ENCODE measurements at regions not wholly inside any gene's neighbourhood (a gene's known extent, or its start where the extent isn't known, plus 50 kb on each side); places are given as distances from the start of the nearest gene placed in this dataset.
"Not testable (repeated sequence)": the region's sequence is repeated elsewhere in the genome, so short reads cannot be mapped to it uniquely, and the experiment has no call there.

DNA sequence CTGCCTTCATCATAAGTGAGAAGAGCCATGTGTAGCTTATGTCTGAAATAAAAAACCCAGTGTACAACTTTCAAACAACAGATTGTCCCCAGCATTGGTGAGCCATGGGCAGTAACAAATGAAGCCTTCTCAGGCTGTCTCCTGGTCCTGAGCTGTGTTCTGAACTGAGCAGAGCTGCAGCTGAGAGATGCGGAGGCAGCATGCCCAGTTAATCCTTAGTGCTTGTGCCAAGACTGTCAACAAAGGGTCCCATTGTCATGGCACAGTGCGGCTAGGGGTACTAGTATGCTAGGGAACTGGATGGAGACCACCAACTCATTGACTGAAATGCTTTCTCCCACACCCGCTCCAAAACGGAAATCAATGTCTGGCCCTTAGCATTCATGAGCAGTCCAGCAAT, 154.3 kb downstream of the RMST start:
- peak; percentile 79 for DNase-seq (ENCODE audit: low spot score)

DNA sequence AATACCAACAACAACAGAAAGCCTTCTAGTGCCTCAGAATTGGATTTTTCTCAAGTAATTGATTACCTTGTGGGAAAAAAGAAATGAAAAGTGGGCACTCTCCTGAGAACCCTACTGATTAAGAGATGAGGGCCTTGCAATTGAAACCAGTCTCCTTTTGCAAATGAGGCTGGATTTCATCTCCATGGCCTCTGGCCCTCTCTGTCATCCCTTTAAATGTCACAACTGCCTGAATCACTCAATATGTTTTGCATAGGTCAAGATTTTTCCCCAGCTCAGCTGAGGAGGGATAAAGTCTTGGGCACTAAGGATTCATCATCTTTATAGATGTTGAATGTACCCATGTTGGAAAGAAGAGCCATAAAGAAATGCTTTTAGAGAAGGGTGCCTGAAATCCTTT, 166.4 kb downstream of the RMST start:
- DNase-seq (ENCODE audit: low spot score) = no peak

GRCh38 chr12:97629382-97629781, 166.8 kb downstream of the RMST start:
- no peak for DNase-seq (ENCODE audit: low spot score)

DNA sequence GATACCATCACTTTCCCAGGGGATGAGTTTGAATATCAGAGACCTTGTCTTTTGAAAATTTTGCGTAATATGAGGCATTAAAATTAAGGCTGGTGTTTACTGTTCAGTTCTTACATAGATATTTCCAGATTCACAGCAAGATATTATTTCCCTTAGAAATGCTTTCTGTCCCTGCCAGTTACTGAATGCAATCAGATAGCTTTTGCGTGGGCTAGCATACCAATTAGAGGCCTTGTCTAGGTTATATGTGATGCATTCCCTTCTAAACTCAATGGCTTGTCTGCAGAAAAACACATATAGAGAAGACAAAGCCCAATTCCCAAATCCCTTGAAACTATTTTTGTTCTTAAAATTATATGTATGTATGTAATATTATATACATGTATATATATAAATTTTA, 167.8 kb downstream of the RMST start:
- no peak for DNase-seq (ENCODE audit: low spot score)

DNA sequence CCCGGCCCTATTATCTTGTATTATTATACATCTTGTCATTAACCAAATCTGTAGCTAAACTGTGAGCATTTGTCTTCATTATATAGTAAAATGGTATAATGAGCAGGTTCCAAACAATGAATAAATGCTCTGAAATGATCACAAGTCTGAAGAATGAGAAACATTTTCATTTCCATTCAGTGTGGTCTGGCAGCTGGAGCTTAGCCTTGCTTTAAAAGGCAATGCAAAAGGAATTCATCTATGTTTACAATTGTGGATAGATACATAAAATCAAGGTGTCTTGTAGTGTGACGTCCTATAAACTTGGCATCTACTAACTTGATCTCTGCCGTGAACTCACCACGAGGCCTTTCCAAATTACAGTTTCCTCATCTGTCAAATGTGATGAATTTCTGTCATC, 168.3 kb downstream of the RMST start:
- no peak for DNase-seq (ENCODE audit: low spot score)

DNA sequence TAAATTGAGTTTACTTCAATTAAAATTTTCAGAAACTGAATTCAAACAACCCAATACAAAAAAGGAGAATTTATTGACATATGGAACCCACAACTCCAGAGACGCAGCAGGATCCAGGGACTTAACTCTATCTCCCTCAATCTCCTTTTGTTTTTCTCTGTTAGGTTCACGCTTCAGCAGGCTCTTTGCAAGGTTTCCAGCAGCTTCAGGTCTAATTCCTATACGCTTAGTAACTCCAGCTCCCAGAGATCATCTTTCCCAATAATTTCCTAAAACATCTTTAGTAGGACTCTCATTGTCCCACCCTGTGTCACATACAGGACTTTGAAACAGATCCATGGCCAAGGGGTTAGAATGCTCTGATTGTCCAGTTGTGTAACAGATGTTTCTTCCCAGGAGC, 175.2 kb downstream of the RMST start:
- DNase-seq (ENCODE audit: low spot score) = no peak

DNA sequence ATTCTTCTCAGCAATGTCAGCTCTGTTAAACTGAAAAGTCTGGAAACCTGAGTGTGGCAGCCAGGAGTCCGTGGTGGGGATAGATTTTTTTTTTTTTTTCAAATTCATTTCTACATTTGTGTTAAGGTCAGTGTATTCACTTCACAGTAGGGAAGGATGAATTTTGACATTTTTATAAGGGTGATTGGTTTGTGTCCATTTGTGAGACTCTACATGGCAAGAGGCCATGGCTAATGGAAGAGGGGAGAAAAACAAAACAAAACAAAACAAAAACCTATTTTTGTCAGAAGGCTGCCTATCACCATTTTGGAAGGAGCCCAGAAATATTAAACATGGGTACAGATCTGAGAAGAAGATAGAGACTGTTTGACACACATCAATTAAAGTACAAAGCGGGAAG, 176.1 kb downstream of the RMST start:
- no peak for DNase-seq (ENCODE audit: low spot score)

- DNase-seq (ENCODE audit: low spot score) = no peak
These were observed 177.1 kb downstream of the RMST start for GRCh38 chr12:97639702-97640101.

GRCh38 chr12:97640826-97641225, 178.2 kb downstream of the RMST start:
- DNase-seq (ENCODE audit: low spot score) = no peak

DNA sequence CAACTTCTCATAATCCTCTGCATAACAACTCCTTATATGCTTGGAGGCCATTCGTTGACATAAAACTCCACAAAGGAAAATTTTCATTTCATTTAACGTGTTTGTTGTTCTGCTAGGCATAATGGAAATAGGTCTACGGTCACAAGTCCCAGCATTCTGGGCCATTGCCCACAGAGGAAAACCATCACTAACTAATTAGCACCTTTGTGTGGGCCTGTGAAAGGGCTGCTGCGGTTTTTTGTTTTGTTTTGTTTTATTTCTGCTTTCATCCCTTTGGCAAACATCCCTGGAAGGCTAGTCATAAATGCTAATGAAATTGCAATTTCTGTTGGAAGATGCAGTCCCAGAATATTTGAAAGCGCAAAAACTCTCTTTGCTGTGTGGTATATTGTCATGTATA, 180.3 kb downstream of the RMST start:
- DNase-seq (ENCODE audit: low spot score) = no peak

DNA sequence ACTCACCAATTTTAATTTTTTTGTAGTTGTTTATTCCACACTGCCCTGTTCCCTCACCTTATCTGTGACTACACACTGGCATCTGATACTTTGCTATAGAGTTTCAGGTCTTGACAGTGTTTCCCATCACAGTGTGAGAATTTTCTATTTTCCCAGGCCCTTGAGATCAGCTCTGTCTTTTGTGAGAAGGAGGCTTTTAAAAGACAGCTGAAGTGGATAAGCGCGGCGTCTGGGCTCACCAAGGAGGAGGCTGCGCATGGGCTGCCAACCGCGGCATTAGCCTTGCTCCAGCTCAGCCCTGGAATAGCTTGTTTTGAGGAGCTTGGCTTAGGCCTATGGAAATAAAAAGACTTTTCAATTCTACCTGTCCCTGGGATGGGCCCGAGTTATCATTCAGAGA, 181.3 kb downstream of the RMST start:
- no peak for DNase-seq (ENCODE audit: low spot score)

- no peak for DNase-seq (ENCODE audit: low spot score)
These were observed 183.1 kb downstream of the RMST start for GRCh38 chr12:97645726-97646125.

DNA sequence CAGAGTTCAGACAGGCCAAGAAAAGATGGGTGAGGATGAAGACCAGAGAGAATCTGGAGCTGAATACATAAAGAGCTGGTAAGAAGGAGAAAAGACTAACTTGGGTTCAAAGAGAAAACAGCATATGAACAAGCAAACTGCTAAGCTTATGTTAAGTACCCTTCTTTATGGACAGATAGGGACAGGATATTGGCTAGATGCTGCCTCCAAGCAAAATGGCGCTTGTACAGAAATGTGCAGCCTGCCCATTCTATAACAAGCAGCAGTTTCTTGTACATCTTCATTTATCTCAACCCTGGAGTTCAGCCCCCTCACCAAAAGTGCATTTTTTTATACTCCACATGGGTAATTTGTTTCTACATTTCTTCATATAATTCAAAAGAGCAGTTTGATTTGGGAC, 184.5 kb downstream of the RMST start:
- no peak for DNase-seq (ENCODE audit: low spot score)

GRCh38 chr12:97650242-97650641, 187.6 kb downstream of the RMST start:
- no peak for DNase-seq (ENCODE audit: low spot score)

DNA sequence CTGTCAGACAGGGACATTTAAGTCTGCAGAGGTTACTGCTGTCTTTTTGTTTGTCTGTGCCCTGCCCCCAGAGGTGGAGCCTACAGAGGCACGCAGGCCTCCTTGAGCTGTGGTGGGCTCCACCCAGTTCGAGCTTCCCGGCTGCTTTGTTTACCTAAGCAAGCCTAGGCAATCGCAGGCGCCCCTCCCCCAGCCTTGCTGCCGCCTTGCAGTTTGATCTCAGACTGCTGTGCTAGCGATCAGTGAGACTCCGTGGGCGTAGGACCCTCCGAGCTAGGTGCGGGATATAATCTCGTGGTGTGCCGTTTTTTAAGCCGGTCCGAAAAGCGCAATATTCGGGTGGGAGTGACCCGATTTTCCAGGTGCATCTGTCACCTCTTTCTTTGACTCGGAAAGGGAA, 193.9 kb downstream of the RMST start:
- DNase-seq (ENCODE audit: low spot score) = not testable (repeated sequence)

DNA sequence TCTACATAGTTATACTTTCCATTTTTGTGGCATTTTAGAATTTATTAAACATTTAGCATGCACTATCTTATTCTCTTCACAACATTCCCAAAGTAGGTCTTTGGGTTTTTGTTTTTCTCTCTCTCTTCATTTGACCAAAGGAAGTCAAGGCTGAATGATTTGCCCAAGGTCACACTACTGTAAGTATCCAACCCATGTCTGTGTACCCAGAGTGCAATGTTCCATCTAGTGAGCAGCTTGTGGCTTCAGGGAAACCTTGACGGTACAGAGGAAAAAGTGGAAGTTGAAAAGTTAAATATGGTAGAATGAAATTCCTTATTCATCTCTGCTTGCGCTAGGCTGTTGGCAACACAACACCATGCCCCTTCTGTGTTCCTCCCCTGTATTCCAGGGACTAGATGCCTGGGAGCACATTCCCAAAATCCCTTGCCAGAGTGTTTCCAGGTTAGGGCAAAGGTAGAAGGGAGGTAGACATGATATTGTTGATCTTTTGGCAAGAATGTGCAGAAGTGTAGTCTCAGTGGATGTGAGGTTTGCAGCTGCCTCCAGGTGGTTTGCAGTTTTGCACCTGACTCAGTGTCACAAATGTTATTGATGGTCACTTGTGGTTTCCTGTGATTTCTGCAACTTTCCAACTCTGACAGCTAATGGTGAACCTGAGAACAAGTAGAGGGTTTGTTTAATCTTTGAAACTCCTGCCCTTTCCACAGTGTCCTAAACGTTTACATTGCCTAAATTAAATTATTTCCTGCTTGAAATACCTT, 196.7 kb downstream of the RMST start:
- no peak for DNase-seq (ENCODE audit: low spot score)

GRCh38 chr12:97666263-97666662, 203.7 kb downstream of the RMST start:
- no peak for DNase-seq (ENCODE audit: low spot score)

- no peak for DNase-seq (ENCODE audit: low spot score)
These were observed 210.3 kb downstream of the RMST start for GRCh38 chr12:97672870-97673269.

- DNase-seq (ENCODE audit: low spot score) = no peak
These were observed 218.1 kb downstream of the RMST start for GRCh38 chr12:97680751-97681150.

DNA sequence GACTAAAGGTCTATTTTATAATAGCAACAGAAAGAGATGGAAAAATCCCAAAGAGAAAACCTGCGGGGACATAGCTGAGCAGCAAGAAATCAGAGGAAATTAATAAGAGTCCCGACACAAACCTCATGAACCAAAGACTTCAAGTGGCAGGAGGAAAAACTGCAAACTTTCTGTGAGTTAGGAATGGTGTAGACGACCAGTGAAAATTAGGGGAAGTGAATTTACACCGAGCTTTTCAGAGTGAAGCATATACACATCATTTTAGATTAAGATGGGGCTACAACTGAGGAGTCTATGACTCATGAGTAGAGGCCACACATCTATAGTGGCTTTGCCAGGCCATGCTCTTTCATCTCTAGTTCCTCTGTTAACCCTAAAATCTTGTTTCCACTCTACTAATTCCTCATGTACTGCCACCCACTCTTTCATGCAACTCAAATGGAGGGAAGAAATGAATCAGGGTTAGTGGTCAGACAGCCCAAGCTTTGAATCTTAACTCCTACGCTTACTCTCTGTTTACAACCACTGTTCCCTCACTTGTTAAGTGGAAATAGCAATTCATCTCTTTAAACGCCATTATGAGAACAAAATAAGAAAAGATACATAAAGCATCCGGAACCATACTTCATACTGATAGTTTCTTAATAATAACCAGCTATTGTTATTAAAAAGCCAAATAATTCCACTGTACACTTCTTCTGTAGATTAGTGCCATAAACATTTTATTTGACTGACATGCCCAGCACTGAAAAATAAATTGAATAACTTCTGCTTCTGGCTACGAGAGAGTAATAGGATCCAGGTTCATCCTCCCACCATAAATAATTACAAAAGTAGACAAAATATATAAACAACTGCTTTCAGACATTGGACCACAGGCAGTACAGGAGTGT, 219.3 kb downstream of the RMST start:
- DNase-seq (ENCODE audit: low spot score) = no peak

GRCh38 chr12:97685360-97685759, 222.8 kb downstream of the RMST start:
- no peak for DNase-seq (ENCODE audit: low spot score)

DNA sequence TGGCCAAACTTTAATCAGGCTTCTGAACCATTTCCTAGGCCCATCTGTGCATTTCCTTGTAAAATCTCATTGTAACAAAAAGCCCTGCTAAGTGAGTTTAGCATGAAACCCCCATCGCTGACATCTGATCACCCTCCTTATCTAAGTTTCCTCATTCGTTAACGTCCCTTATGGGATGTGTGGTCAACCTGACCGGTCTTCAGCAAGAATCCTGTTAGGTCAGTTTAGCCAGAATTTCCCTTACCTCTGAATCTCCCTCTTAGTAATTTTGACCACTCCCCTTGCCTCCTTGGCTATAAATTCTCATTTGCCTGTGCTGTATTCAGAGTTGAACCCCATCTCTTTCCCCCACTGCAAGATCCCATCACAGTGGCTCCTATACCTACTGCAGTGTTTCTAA, 239.3 kb downstream of the RMST start:
- DNase-seq (ENCODE audit: low spot score) = no peak

DNA sequence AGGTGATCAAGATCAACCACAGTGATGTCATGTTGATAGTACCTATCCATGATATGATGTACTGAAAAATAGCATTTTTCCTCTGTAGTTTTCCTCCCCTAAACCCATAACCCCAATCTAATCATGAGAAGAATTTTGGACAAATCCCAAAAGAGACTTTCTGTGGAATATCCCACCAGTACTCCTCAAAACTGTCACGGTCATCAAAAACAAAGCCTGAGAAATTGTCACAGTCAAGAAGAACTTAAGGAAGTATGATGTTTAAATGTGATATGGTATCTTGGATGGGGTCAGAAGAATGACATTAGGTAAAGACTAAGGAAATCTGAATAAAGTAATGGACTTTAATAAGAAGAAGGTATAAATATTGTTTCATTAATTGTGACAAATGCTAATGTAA, 248.8 kb downstream of the RMST start:
- DNase-seq (ENCODE audit: low spot score) = no peak
